Choroid plexus epithelial cell (primary cell): ENCODE measurements at regions not wholly inside any gene's neighbourhood (a gene's known extent, or its start where the extent isn't known, plus 50 kb on each side); places are given as distances from the start of the nearest gene placed in this dataset.

ENCODE experiments used
- DNase-seq: peaks from one replicate; pipeline ENCODE4 v3.0.0-alpha.2; 2010; ENCODE audit warnings: low read depth
- H3K4me3 ChIP-seq: 2 replicates; pipeline ENCODE4 v1.5.1; 2011; ENCODE audit warnings: low read depth, mild to moderate bottlenecking, control low read depth, low read length, moderate library complexity
- CTCF ChIP-seq: conservative IDR thresholded peaks from 2 replicates; pipeline ENCODE4 v1.5.1; 2011; ENCODE audit warnings: low read depth, mild to moderate bottlenecking, control low read depth, inconsistent platforms, low read length, moderate library complexity

GRCh38 chr12:42643881-42644579 lies 54.5 kb upstream of the PRICKLE1 start:
- no peak for DNase-seq
- H3K4me3 ChIP-seq: no peak overlapping the region
- TF ChIP-seq CTCF: no peak

GRCh38 chr12:42641221-42641885 lies 51.8 kb upstream of the PRICKLE1 start:
- no peak for TF ChIP-seq CTCF
- DNase-seq: peak; percentile 53
- H3K4me3 ChIP-seq: no peak overlapping the region

- no peak for TF ChIP-seq CTCF
- no peak overlapping the region for H3K4me3 ChIP-seq
- no peak for DNase-seq
Observed at GRCh38 chr12:42640391-42640790, 50.8 kb upstream of the PRICKLE1 start.

- no peak for TF ChIP-seq CTCF
- no peak for DNase-seq
- H3K4me3 ChIP-seq: no peak overlapping the region
Observed at GRCh38 chr12:42639556-42639955, 50.0 kb upstream of the PRICKLE1 start.
